ENCODE measurements at regions not wholly inside any gene's neighbourhood (a gene's known extent, or its start where the extent isn't known, plus 50 kb on each side); places are given as distances from the start of the nearest gene placed in this dataset.

DNA sequence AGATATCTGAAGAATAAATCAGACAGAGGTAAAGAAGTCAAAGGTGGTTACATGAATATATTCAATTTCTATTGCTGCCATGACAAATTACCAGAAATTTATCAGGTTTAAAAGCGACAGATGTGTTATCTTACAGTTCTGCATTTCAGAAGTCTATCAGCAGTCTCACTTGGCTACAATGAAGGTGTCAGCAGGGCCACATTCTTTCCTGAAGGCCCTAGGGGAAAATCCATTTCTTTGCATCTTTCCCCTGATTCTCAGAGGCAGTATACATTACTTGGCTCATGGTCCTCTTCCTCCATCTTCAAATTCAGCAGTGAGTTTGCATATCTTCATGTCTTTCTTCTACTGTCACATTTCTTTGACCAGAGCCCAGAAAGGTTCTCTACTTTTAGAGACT lies 145.8 kb upstream of the GULP1 start:
- no peak for DNase-seq

DNA sequence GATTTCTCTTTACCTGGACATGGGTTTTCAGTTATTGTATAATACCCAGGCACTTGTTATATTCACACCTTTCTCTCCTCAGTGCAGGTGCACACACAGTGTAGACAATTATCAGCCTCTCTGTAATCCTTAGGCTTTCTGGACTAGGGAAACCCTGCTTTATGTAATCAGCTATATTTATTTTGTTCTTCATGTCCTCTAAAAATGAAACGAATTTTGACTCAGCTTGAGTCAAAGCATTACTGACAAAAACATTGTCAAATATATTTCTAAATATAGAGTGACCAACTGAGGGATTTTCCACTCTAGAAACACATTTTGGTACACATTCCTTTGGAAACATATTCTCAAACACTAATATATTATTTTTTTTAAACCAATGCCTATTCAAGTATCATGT lies 144.8 kb upstream of the GULP1 start:
- DNase-seq, result no peak

- DNase-seq, result no peak
Observed at GRCh38 chr2:188151670-188152069, 140.0 kb upstream of the GULP1 start.

DNA sequence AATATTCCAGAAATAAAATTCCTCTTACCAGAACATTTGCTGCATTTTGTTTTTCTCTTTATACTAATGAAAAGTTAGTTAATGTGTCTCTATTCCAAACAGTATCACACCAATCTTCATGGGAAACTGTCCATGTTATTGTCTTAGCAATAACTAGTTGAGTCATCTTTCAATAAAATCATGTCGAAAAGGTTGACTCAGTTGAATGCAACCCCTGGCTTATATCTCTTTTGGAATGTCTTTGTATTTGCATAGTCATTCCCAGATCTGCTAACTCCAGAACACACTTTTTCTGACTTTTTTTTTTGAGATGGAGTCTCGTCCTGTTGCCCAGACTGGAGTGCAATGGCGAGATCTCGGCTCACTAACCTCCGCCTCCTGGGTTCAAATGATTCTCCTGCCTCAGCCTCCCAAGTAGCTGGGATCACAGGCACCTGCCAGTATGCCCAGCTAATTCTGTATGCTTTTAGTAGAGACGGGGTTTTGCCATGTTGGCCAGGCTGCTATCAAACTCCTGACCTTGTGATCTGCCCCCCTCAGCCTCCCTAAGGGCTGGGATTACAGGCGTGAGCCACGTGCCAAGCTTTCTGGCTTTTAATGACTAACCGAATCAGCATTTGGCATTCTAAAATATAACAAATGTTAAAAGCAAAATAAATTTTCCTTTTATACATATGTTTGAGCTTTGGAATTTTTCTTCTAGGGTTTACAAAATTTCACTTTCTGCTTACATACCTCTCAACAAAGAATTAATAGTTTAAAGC lies 133.2 kb upstream of the GULP1 start:
- DNase-seq, result no peak

GRCh38 chr2:188159484-188159883 lies 132.2 kb upstream of the GULP1 start:
- DNase-seq, result no peak

DNA sequence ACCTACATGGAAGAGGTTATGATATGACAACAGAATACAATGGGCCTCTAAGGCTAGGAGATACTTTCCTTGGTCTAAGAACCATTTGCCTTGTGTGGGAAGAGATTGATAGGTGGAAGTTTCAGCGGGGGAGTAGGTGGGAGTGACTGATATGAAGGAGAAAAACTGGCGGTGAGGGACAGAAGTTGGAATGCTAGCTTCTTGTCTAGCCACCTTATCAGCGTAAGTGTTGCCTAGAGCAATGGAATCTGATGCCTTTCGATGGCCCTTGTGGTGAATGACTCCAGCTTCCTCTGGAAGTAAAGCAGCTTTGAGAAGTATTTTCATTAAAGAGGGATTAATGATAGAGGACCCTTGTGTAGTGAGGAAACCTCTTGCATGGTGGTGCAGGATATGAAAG lies 121.3 kb upstream of the GULP1 start:
- no peak for DNase-seq

- no peak for DNase-seq
Observed at GRCh38 chr2:188176620-188177019, 115.1 kb upstream of the GULP1 start.

DNA sequence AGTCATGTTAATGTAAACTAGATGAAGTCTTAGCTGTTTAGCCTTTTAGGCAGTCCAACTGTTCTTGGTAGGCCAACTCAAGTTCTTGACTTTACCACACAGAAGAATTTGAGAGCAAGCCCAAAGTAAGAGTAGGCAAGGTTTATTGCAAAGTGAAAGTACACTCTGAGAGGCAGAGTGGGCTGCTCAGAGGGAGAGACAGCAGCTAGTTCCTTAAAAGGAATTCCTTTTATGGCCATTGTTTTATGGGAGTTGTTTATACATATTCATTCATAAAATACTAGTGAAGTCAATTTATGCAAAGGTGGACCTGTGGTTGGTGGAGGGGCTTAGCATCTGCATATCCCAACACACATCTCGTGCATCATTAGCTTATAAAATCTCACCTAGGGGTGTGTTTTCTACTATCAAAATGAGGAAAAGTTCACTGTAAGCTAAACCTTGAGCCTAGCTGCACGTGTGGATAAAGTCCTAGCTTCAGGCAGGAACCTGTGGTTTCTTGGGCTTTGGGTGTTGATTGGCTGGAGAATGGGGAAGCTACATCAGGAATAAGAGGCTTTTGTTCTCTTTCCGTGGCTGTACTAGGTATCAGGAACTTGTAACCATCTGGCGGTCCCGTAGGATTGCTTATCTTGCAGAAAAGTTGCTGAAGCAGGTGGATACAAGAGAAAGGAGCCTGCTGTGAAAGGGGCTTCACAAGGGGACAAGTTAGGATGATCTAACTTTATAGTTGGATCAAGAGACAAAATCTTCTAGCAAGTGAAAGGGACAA lies 110.4 kb upstream of the GULP1 start:
- DNase-seq, result no peak

GRCh38 chr2:188181884-188182283 lies 109.8 kb upstream of the GULP1 start:
- no peak for DNase-seq

- no peak for DNase-seq
Observed at GRCh38 chr2:188187726-188188125, 103.9 kb upstream of the GULP1 start.

- DNase-seq, result no peak
Observed at GRCh38 chr2:188189356-188189755, 102.3 kb upstream of the GULP1 start.

- no peak for DNase-seq
Observed at GRCh38 chr2:188193230-188193629, 98.4 kb upstream of the GULP1 start.

DNA sequence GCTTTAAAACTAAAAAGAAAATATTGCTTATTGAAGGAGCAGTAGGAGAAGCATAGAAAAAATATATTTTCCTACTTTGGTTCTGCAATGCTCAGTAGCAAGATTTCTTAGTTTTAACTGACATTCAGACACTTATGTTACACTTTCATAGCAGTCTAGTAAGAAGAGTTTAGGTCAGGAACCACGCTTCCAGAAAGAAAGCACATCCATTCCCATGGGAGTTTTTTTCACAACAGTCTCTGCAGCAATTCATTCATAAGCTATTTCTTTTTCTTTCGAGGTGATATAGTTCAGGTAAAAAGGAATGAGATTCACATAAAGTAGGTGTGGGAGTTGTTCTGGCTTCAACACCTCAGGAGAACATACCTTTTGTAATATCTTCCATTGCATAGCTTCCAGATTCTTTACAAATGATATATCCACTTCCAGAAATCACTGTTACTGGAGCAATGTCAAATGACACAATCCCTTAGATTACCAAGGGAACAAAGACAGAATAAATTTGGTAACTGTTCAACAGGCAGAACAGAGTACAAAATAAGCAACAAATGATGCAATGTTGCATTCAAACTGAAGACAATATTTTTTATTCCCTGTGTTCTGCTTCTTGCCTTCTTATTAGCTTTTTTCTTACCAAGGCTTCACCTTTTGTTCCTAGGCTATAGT lies 95.2 kb upstream of the GULP1 start:
- no peak for DNase-seq

GRCh38 chr2:188199716-188200128 lies 92.0 kb upstream of the GULP1 start:
- DNase-seq, result no peak

- no peak for DNase-seq
Observed at GRCh38 chr2:188201639-188202038, 90.0 kb upstream of the GULP1 start.

DNA sequence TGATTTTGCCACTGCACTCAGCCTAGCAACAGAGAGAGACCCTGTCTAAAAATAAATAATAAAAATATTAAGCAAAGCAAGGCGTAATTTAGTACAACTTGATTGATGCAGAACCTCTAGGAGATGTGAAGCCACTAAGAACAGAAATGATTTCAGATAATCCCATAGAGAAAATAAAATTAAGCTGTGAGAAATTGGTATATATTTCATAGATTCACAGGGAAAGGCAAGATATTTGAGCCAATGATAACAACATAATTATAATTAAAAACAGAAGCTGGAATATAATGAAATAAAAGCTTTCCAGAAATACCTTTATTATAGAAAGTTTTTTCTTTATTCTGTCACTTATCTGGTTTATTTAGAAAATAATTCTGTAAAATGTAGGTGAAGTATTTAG lies 88.9 kb upstream of the GULP1 start:
- no peak for DNase-seq

GRCh38 chr2:188203776-188204175 lies 87.9 kb upstream of the GULP1 start:
- DNase-seq, result no peak

DNA sequence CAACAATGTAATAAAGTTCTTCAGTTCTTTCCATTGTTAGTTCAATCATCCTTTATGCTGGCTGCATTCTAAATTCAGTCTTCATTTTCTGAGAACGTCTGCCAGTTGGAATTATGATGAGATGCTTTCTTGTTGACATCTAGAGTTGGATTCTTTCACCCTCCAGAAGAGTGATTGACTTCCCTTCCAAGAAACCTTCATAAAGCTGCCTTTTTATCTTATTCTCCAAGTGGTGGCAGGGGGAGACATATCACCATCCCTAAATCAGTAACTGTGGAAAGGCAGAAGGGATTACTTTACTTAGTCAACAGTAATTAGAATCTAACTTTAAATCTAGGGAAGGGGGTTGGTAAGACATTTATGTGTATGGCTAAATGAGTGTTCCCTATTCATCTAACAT lies 86.8 kb upstream of the GULP1 start:
- no peak for DNase-seq

GRCh38 chr2:188207554-188207953 lies 84.1 kb upstream of the GULP1 start:
- no peak for DNase-seq

DNA sequence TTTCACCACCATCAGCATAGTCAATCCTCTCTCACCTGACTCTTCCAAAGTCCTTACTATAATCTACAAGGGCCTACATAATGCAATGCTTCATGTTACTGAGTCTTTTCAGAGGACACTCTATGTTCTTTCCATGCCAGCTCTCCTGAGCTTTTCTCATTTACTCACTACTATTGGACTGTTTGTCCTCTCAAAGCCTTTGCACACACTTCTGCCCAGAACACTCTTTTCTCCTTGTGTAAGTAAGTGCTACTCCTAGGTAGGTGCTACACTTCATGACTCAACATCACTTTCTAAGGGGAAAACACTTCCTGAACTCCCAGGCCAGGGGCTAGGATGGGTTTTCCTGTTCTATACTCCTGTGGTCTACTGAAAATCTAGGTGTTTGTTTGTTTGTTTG lies 82.5 kb upstream of the GULP1 start:
- DNase-seq, result no peak

GRCh38 chr2:188217264-188217663 lies 74.4 kb upstream of the GULP1 start:
- DNase-seq, result no peak

DNA sequence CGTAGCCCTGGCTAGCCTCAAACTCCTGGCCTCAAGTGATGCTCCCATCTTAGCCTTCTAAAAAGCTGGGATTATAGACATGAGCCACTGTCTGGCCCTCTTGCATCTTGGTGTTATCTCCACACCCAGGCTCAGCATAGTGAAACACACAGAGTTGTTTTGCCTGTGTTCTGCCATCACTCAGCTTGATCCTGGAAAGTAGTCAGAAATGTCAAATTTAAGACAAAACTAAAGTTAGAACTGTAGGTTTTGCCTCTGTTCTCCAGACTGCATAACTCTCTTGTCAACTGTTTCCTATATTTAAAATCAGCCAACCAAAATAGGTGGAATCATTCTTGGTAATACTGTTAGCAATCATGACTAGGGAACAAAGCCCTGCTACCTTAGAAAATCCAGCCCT lies 72.1 kb upstream of the GULP1 start:
- DNase-seq, result no peak

- DNase-seq, result no peak
Observed at GRCh38 chr2:188220535-188220934, 71.1 kb upstream of the GULP1 start.

GRCh38 chr2:188227713-188228112 lies 64.0 kb upstream of the GULP1 start:
- DNase-seq, result no peak
